K562 (cell line): ENCODE measurements at regions not wholly inside any gene's neighbourhood (a gene's known extent, or its start where the extent isn't known, plus 50 kb on each side); places are given as distances from the start of the nearest gene placed in this dataset.

Experiments
- CHD2 ChIP-seq: IDR thresholded peaks from 2 replicates; pipeline ENCODE4 v1.6.1; 2011; ENCODE audit warnings: low read depth, low read length
- ELF2 ChIP-seq: fragments of 250-450 bp; sonication (Bioruptor Pico); IDR thresholded peaks from 2 replicates; pipeline ENCODE4 v1.5.0; 2021; ENCODE audit warnings: mild to moderate bottlenecking
- ESRRA ChIP-seq: fragments of 450-650 bp; IDR thresholded peaks from 2 replicates; pipeline ENCODE4 v1.6.1; 2014; ENCODE audit warnings: low read depth, mild to moderate bottlenecking, moderate library complexity, borderline replicate concordance
- HLTF ChIP-seq: fragments of 450-650 bp; IDR thresholded peaks from 2 replicates; pipeline ENCODE4 v1.6.1; 2016
- MEIS2 ChIP-seq: fragments of 450-650 bp; IDR thresholded peaks from 2 replicates; pipeline ENCODE4 v1.6.1; 2014; ENCODE audit warnings: mild to moderate bottlenecking; ENCODE audit not compliant: partially characterized antibody
- NBN ChIP-seq: fragments of 450-650 bp; IDR thresholded peaks from 2 replicates; pipeline ENCODE4 v1.6.1; 2016; ENCODE audit warnings: low read depth, mild to moderate bottlenecking
- TGIF2 ChIP-seq: sonication (generic); formaldehyde crosslinking; IDR thresholded peaks from 2 replicates; pipeline ENCODE4 v1.8.1; 2022; ENCODE audit warnings: mild to moderate bottlenecking, missing genetic modification reagents, moderate library complexity
- ZFX ChIP-seq: sonication (generic); formaldehyde crosslinking; IDR thresholded peaks from 2 replicates; pipeline ENCODE4 v1.8.0; 2022; ENCODE audit warnings: mild to moderate bottlenecking, missing genetic modification reagents, moderate library complexity
- ZNF3 ChIP-seq: fragments of 250-450 bp; sonication (Bioruptor Pico); IDR thresholded peaks from 2 replicates; pipeline ENCODE4 v1.5.0; 2021; ENCODE audit warnings: mild to moderate bottlenecking, moderate library complexity
- ZNF699 ChIP-seq: fragments of 250-450 bp; sonication (Bioruptor Pico); IDR thresholded peaks from 2 replicates; pipeline ENCODE4 v1.8.0; 2021; ENCODE audit warnings: mild to moderate bottlenecking, moderate library complexity; ENCODE audit not compliant: insufficient replicate concordance
- TF ChIP-seq, protein P1 (sequence below): fragments of 450-650 bp; IDR thresholded peaks from 2 replicates; pipeline ENCODE4 v1.6.1; 2016; ENCODE audit warnings: mild to moderate bottlenecking, moderate library complexity

DNA sequence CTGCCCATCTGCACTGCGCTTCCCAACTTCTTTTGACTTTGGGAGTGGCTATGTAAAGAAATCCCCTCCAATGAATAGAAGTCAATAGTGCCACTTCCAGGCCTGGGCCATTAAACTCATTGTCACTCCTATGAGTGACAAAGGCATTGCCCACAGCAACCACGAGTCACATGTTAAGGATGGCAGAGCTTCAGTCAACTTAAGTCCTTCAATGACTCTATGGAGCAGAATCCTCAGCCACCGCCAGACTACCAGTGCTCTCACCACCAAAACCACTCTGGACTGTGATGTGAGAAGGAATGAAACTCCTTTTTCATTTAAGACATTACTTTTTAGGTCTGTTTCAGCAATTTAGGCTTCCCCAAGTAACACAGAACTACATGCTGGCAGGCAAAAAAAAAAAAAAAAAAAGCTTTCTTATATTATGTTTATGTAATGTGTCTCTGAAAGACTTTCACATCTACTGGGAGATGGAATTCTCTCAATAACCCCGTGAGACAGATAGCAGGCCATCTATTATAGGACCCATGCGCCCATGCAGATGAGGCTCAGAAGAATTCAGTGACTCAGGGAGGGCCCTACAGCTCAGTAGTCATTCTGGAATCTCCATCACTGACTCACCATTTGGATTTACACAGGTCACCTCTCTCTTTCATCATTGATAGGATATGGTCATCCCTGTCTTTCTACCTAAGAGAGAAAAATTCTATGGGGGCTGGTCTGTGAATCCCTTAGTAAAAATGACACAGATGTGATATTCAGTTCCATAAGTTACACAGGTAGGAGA lies 180.5 kb downstream of the CEMIP2 start (continued):
- no peak for TF ChIP-seq NBN
- TF ChIP-seq ZFX (CRISPR knock-in tag): no peak
- no peak for TF ChIP-seq HLTF
- no peak for TF ChIP-seq MEIS2
- TF ChIP-seq, protein P1, sequence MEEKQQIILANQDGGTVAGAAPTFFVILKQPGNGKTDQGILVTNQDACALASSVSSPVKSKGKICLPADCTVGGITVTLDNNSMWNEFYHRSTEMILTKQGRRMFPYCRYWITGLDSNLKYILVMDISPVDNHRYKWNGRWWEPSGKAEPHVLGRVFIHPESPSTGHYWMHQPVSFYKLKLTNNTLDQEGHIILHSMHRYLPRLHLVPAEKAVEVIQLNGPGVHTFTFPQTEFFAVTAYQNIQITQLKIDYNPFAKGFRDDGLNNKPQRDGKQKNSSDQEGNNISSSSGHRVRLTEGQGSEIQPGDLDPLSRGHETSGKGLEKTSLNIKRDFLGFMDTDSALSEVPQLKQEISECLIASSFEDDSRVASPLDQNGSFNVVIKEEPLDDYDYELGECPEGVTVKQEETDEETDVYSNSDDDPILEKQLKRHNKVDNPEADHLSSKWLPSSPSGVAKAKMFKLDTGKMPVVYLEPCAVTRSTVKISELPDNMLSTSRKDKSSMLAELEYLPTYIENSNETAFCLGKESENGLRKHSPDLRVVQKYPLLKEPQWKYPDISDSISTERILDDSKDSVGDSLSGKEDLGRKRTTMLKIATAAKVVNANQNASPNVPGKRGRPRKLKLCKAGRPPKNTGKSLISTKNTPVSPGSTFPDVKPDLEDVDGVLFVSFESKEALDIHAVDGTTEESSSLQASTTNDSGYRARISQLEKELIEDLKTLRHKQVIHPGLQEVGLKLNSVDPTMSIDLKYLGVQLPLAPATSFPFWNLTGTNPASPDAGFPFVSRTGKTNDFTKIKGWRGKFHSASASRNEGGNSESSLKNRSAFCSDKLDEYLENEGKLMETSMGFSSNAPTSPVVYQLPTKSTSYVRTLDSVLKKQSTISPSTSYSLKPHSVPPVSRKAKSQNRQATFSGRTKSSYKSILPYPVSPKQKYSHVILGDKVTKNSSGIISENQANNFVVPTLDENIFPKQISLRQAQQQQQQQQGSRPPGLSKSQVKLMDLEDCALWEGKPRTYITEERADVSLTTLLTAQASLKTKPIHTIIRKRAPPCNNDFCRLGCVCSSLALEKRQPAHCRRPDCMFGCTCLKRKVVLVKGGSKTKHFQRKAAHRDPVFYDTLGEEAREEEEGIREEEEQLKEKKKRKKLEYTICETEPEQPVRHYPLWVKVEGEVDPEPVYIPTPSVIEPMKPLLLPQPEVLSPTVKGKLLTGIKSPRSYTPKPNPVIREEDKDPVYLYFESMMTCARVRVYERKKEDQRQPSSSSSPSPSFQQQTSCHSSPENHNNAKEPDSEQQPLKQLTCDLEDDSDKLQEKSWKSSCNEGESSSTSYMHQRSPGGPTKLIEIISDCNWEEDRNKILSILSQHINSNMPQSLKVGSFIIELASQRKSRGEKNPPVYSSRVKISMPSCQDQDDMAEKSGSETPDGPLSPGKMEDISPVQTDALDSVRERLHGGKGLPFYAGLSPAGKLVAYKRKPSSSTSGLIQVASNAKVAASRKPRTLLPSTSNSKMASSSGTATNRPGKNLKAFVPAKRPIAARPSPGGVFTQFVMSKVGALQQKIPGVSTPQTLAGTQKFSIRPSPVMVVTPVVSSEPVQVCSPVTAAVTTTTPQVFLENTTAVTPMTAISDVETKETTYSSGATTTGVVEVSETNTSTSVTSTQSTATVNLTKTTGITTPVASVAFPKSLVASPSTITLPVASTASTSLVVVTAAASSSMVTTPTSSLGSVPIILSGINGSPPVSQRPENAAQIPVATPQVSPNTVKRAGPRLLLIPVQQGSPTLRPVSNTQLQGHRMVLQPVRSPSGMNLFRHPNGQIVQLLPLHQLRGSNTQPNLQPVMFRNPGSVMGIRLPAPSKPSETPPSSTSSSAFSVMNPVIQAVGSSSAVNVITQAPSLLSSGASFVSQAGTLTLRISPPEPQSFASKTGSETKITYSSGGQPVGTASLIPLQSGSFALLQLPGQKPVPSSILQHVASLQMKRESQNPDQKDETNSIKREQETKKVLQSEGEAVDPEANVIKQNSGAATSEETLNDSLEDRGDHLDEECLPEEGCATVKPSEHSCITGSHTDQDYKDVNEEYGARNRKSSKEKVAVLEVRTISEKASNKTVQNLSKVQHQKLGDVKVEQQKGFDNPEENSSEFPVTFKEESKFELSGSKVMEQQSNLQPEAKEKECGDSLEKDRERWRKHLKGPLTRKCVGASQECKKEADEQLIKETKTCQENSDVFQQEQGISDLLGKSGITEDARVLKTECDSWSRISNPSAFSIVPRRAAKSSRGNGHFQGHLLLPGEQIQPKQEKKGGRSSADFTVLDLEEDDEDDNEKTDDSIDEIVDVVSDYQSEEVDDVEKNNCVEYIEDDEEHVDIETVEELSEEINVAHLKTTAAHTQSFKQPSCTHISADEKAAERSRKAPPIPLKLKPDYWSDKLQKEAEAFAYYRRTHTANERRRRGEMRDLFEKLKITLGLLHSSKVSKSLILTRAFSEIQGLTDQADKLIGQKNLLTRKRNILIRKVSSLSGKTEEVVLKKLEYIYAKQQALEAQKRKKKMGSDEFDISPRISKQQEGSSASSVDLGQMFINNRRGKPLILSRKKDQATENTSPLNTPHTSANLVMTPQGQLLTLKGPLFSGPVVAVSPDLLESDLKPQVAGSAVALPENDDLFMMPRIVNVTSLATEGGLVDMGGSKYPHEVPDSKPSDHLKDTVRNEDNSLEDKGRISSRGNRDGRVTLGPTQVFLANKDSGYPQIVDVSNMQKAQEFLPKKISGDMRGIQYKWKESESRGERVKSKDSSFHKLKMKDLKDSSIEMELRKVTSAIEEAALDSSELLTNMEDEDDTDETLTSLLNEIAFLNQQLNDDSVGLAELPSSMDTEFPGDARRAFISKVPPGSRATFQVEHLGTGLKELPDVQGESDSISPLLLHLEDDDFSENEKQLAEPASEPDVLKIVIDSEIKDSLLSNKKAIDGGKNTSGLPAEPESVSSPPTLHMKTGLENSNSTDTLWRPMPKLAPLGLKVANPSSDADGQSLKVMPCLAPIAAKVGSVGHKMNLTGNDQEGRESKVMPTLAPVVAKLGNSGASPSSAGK: no peak
- no peak for TF ChIP-seq ZNF699 (CRISPR knock-in tag)
- TF ChIP-seq CHD2: no peak
- no peak for TF ChIP-seq ESRRA
- TF ChIP-seq TGIF2: no peak
- no peak for TF ChIP-seq ELF2 (CRISPR knock-in tag)
- no peak for TF ChIP-seq ZNF3 (CRISPR knock-in tag)
